H9 (cell line): ENCODE measurements at regions not wholly inside any gene's neighbourhood (a gene's known extent, or its start where the extent isn't known, plus 50 kb on each side); places are given as distances from the start of the nearest gene placed in this dataset.

Experiments
- DNase-seq: peaks from one replicate; pipeline ENCODE4 v3.0.0-alpha.2; 2017
- H2AFZ ChIP-seq: one replicate; pipeline ENCODE4 v1.6.1; 2013; ENCODE audit warnings: mild to moderate bottlenecking, low read length, control low read depth, moderate library complexity
- H2AK5ac ChIP-seq: 2 replicates; pipeline ENCODE4 v1.6.1; 2013; ENCODE audit warnings: low read length, control low read depth, mixed read lengths; ENCODE audit not compliant: insufficient read length
- H2BK120ac ChIP-seq: one replicate; pipeline ENCODE4 v1.6.1; 2013; ENCODE audit warnings: low read depth, mild to moderate bottlenecking, low read length, control low read depth, inconsistent platforms; ENCODE audit not compliant: poor library complexity, severe bottlenecking
- H2BK12ac ChIP-seq: 2 replicates; pipeline ENCODE4 v1.6.1; 2013; ENCODE audit warnings: low read length, control low read depth, mixed read lengths, low read depth; ENCODE audit not compliant: insufficient read length
- H2BK15ac ChIP-seq: 2 replicates; pipeline ENCODE4 v1.6.1; 2013; ENCODE audit warnings: low read depth, low read length, control low read depth
- H2BK20ac ChIP-seq: one replicate; pipeline ENCODE4 v1.6.1; 2013; ENCODE audit warnings: low read depth, mild to moderate bottlenecking, low read length, control low read depth, inconsistent platforms; ENCODE audit not compliant: poor library complexity, severe bottlenecking
- H2BK5ac ChIP-seq: 2 replicates; pipeline ENCODE4 v1.6.1; 2013; ENCODE audit warnings: low read length, control low read depth, mixed read lengths; ENCODE audit not compliant: insufficient read length
- H3K14ac ChIP-seq: 2 replicates; pipeline ENCODE4 v1.6.1; 2013; ENCODE audit warnings: low read length, control low read depth; ENCODE audit not compliant: insufficient read depth
- H3K18ac ChIP-seq: 2 replicates; pipeline ENCODE4 v1.6.1; 2013; ENCODE audit warnings: low read depth, mild to moderate bottlenecking, mixed read lengths, low read length, control low read depth; ENCODE audit not compliant: insufficient read length
- H3K23ac ChIP-seq: 2 replicates; pipeline ENCODE4 v1.6.1; 2013; ENCODE audit warnings: low read length, control low read depth, mixed read lengths, low read depth; ENCODE audit not compliant: insufficient read length
- H3K23me2 ChIP-seq: 2 replicates; pipeline ENCODE4 v1.6.1; 2013; ENCODE audit warnings: low read depth, mild to moderate bottlenecking, mixed read lengths, low read length, control low read depth; ENCODE audit not compliant: insufficient read length, poor library complexity, severe bottlenecking
- H3K27ac ChIP-seq: 2 replicates; pipeline ENCODE4 v1.5.1; 2013; ENCODE audit warnings: low read length, control low read depth, mixed read lengths, low read depth; ENCODE audit not compliant: insufficient read length
- H3K27me3 ChIP-seq: 2 replicates; pipeline ENCODE4 v1.6.1; 2013; ENCODE audit warnings: low read length, control low read depth, inconsistent platforms; ENCODE audit not compliant: insufficient read depth
- H3K4ac ChIP-seq: 2 replicates; pipeline ENCODE4 v1.6.1; 2013; ENCODE audit warnings: low read depth, mild to moderate bottlenecking, control low read depth, inconsistent platforms, low read length, moderate library complexity
- H3K4me1 ChIP-seq: 2 replicates; pipeline ENCODE4 v1.6.1; 2013; ENCODE audit warnings: low read length, control low read depth, inconsistent platforms; ENCODE audit not compliant: insufficient read depth
- H3K4me2 ChIP-seq: 2 replicates; pipeline ENCODE4 v1.6.1; 2013; ENCODE audit warnings: low read length, control low read depth, mixed read lengths; ENCODE audit not compliant: insufficient read length, insufficient read depth
- H3K56ac ChIP-seq: 2 replicates; pipeline ENCODE4 v1.6.1; 2013; ENCODE audit warnings: low read depth, mild to moderate bottlenecking, mixed read lengths, low read length, control low read depth; ENCODE audit not compliant: insufficient read length
- H3K79me1 ChIP-seq: 2 replicates; pipeline ENCODE4 v1.6.1; 2013; ENCODE audit warnings: low read depth, mild to moderate bottlenecking, moderate library complexity, low read length, control low read depth, inconsistent platforms; ENCODE audit not compliant: insufficient read depth, poor library complexity, severe bottlenecking
- H3K79me2 ChIP-seq: 2 replicates; pipeline ENCODE4 v1.6.1; 2013; ENCODE audit warnings: low read length, control low read depth, inconsistent platforms; ENCODE audit not compliant: insufficient read depth
- H3K9ac ChIP-seq: 2 replicates; pipeline ENCODE4 v1.6.1; 2013; ENCODE audit warnings: low read length, control low read depth, mixed read lengths; ENCODE audit not compliant: insufficient read length; ENCODE audit errors: extremely low read depth
- H3K9me3 ChIP-seq: one replicate; pipeline ENCODE4 v1.6.1; 2013; ENCODE audit warnings: low read depth, low read length, inconsistent platforms; ENCODE audit not compliant: control insufficient read depth
- H3T11ph ChIP-seq: one replicate; pipeline ENCODE4 v1.6.1; 2013; ENCODE audit warnings: mild to moderate bottlenecking, low read length, control low read depth, inconsistent platforms
- H4K20me1 ChIP-seq: one replicate; pipeline ENCODE4 v1.6.1; 2013; ENCODE audit not compliant: control insufficient read depth, insufficient read length, insufficient read depth
- H4K5ac ChIP-seq: 2 replicates; pipeline ENCODE4 v1.6.1; 2013; ENCODE audit warnings: low read depth, mild to moderate bottlenecking, mixed read lengths, low read length, control low read depth; ENCODE audit not compliant: insufficient read length
- H4K8ac ChIP-seq: replicated peaks from 2 replicates; pipeline ENCODE4 v1.6.1; 2013; ENCODE audit warnings: low read length, control low read depth, mixed read lengths, low read depth; ENCODE audit not compliant: insufficient read length
- H4K91ac ChIP-seq: 2 replicates; pipeline ENCODE4 v1.6.1; 2013; ENCODE audit warnings: low read depth, mild to moderate bottlenecking, moderate library complexity, mixed read lengths, low read length, control low read depth; ENCODE audit not compliant: insufficient read length
- H3K27ac Mint-ChIP-seq, 3 experiments: 2 replicates in 2 of 3; 3 replicates in 1 of 3; pipeline ENCODE4 v1.8.0; 2020 to 2021; ENCODE audit warnings: mixed read lengths in 3 of 3, mild to moderate bottlenecking in 1 of 3, moderate library complexity in 1 of 3
- H3K27me3 Mint-ChIP-seq: 2 replicates; pipeline ENCODE4 v1.8.0; 2021; ENCODE audit warnings: low read depth, mild to moderate bottlenecking, moderate library complexity, mixed read lengths
- H3K36me3 Mint-ChIP-seq, 3 experiments: 2 replicates in 2 of 3; 3 replicates in 1 of 3; pipeline ENCODE4 v1.8.0; 2020 to 2021; ENCODE audit warnings: low read depth in 3 of 3, mixed read lengths in 3 of 3; ENCODE audit not compliant: insufficient read depth in 1 of 3
- H3K4me1 Mint-ChIP-seq, 2 experiments: 2 replicates each; pipeline ENCODE4 v1.8.0; 2020; ENCODE audit warnings: mixed read lengths in 2 of 2
- H3K4me3 Mint-ChIP-seq, 2 experiments: 2 replicates in 1 of 2; 3 replicates in 1 of 2; pipeline ENCODE4 v1.8.0; 2020 to 2021; ENCODE audit warnings: mild to moderate bottlenecking in 2 of 2, mixed read lengths in 2 of 2, moderate library complexity in 1 of 2
- H3K9me3 Mint-ChIP-seq, 2 experiments: 2 replicates in 1 of 2; 3 replicates in 1 of 2; pipeline ENCODE4 v1.8.0; 2020; ENCODE audit warnings: mild to moderate bottlenecking in 2 of 2, mixed read lengths in 2 of 2, moderate library complexity in 1 of 2
- WGBS: extraction: QIAGEN DNeasy Blood & Tissue Kit; methylation state at CpG from one replicate; pipeline ENCODE4 v1.1.7; 2013; ENCODE audit warnings: missing lambda C conversion rate, low lambda C conversion rate, mixed read lengths; ENCODE audit not compliant: insufficient read length; ENCODE audit errors: extremely low coverage; 5-methylcytosine and 5-hydroxymethylcytosine counted together
- TF ChIP-seq, protein P1 (sequence below): fragments of 200-600 bp; sonication (generic); conservative IDR thresholded peaks from 3 replicates; pipeline ENCODE4 v1.8.0; 2021; ENCODE audit warnings: antibody characterized with exemption, mild to moderate bottlenecking

DNA sequence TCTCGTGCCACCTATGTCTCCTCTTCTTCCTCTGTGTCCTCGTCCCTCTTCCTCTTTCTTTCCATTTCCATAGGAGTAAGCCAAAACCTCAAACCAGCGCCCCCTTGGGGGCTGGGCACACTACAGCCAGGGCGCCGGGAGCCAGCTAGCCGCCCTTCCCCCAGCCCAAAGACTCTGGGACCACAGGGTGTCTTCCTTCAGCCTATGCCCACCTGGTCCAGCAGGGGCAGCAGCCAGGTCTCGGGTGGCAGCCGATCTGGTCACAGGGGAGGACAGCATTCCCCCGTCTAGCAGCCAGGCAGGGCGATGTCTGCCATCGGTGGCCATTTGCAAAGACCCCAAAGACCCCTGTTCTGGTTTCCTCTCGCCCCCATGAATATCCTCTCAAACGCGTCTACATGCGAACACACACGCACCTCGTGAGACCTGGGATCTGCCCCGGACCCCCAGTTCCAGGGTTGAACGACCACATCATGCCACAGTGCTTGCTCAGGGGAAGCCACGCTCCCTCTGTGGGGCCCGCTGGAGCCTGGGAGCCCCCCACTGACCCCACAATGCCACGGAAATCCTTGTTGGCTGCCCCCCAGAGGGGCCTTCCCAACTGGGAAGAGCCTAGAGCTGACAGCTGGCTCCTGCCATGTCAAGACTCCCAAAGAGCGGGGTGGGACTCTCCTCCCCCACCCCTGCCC lies 546.0 kb upstream of the CCDC179 start:
- Histone ChIP-seq H2BK15ac (no peak overlapping the region), H3K4me1 (no peaks in the 10 kb centered on the region), H3K23me2 (peaks cover 2% of the 10 kb centered on the region), H3K27ac (no peak overlapping the region), H3K18ac (no peak overlapping the region), H3K79me1 (no peaks in the 10 kb centered on the region), H4K5ac (no peak overlapping the region), H3K4ac (no peak overlapping the region), H3K56ac (no peak overlapping the region), H4K20me1 (no peaks in the 10 kb centered on the region), H2AK5ac (no peak overlapping the region), H3K9ac (no peak overlapping the region), H2BK120ac (no peak overlapping the region), H2AFZ (no peak overlapping the region), H3K27me3 (no peaks in the 10 kb centered on the region), H3T11ph (no peak overlapping the region), H3K23ac (no peak overlapping the region), H3K79me2 (no peaks in the 10 kb centered on the region), H2BK12ac (no peak overlapping the region), H3K4me2 (no peak overlapping the region), H2BK5ac (no peak overlapping the region), H2BK20ac (no peak overlapping the region), H3K9me3 (no peaks in the 10 kb centered on the region), H3K14ac (no peak overlapping the region), H4K91ac (no peak overlapping the region), H4K8ac (no peak overlapping the region)
- no peaks in the 10 kb centered on the region for H3K4me1 Mint-ChIP-seq
- no peaks in the 10 kb centered on the region for H3K27me3 Mint-ChIP-seq
- no CpG with 5 or more reads among the region's 23 CpGs for WGBS
- peak; percentile 52 for DNase-seq
- TF ChIP-seq, protein P1, sequence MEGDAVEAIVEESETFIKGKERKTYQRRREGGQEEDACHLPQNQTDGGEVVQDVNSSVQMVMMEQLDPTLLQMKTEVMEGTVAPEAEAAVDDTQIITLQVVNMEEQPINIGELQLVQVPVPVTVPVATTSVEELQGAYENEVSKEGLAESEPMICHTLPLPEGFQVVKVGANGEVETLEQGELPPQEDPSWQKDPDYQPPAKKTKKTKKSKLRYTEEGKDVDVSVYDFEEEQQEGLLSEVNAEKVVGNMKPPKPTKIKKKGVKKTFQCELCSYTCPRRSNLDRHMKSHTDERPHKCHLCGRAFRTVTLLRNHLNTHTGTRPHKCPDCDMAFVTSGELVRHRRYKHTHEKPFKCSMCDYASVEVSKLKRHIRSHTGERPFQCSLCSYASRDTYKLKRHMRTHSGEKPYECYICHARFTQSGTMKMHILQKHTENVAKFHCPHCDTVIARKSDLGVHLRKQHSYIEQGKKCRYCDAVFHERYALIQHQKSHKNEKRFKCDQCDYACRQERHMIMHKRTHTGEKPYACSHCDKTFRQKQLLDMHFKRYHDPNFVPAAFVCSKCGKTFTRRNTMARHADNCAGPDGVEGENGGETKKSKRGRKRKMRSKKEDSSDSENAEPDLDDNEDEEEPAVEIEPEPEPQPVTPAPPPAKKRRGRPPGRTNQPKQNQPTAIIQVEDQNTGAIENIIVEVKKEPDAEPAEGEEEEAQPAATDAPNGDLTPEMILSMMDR: peak; percentile 44; the same call in 2 of the 3 replicates
- no peak overlapping the region; a peak in 1 of 7 replicates for H3K27ac Mint-ChIP-seq
- peaks cover 13 to 56% (median 16%) of the 10 kb centered on the region in 3 experiments for H3K36me3 Mint-ChIP-seq
- H3K4me3 Mint-ChIP-seq: no peak overlapping the region
- H3K9me3 Mint-ChIP-seq: peaks cover 36 to 47% of the 10 kb centered on the region in 2 experiments
